KMS-11 (cell line): ENCODE measurements at regions not wholly inside any gene's neighbourhood (a gene's known extent, or its start where the extent isn't known, plus 50 kb on each side); places are given as distances from the start of the nearest gene placed in this dataset.

Experiments
- H2AFZ ChIP-seq: fragments of 200-600 bp; sonication (generic); 2 replicates; pipeline ENCODE4 v1.6.1; 2016; ENCODE audit warnings: antibody characterized with exemption, mixed run types, low read depth
- H3K27ac ChIP-seq: fragments of 200-600 bp; sonication (generic); 2 replicates; pipeline ENCODE4 v1.6.1; 2016; ENCODE audit warnings: mild to moderate bottlenecking, mixed run types
- H3K27me3 ChIP-seq: fragments of 200-600 bp; sonication (generic); 2 replicates; pipeline ENCODE4 v1.6.1; 2017; ENCODE audit warnings: mild to moderate bottlenecking, low read depth, mixed run types, moderate library complexity; ENCODE audit not compliant: insufficient read depth
- H3K36me3 ChIP-seq: fragments of 200-600 bp; sonication (generic); 2 replicates; pipeline ENCODE4 v1.6.1; 2017; ENCODE audit warnings: mild to moderate bottlenecking, mixed run types; ENCODE audit not compliant: insufficient read depth
- H3K4me1 ChIP-seq: fragments of 200-600 bp; sonication (generic); 2 replicates; pipeline ENCODE4 v1.6.1; 2016; ENCODE audit warnings: mild to moderate bottlenecking, low read depth, mixed run types; ENCODE audit not compliant: poor library complexity, severe bottlenecking
- H3K4me2 ChIP-seq: fragments of 200-600 bp; sonication (generic); 2 replicates; pipeline ENCODE4 v1.7.0; 2016; ENCODE audit warnings: mild to moderate bottlenecking, mixed run types
- H3K4me3 ChIP-seq: fragments of 200-600 bp; sonication (generic); IDR thresholded peaks from 2 replicates; pipeline ENCODE4 v1.6.1; 2017; ENCODE audit warnings: low read depth, low read length, mixed read lengths; ENCODE audit not compliant: insufficient read depth
- H3K79me2 ChIP-seq: fragments of 200-600 bp; sonication (generic); 2 replicates; pipeline ENCODE4 v1.6.1; 2016; ENCODE audit warnings: low read depth, mixed run types; ENCODE audit not compliant: insufficient read depth
- H3K9ac ChIP-seq: fragments of 200-600 bp; sonication (generic); 2 replicates; pipeline ENCODE4 v1.6.1; 2016; ENCODE audit warnings: mild to moderate bottlenecking, mixed run types
- H4K20me1 ChIP-seq: fragments of 200-600 bp; sonication (generic); 2 replicates; pipeline ENCODE4 v1.6.1; 2016; ENCODE audit warnings: mild to moderate bottlenecking, mixed run types; ENCODE audit not compliant: insufficient read depth
- TF ChIP-seq, protein P1 (sequence below): fragments of 200-600 bp; sonication (generic); conservative IDR thresholded peaks from 2 replicates; pipeline ENCODE4 v1.6.1; 2017; ENCODE audit warnings: low read depth, mild to moderate bottlenecking, antibody characterized with exemption, low read length, moderate library complexity, mixed read lengths

GRCh38 chr7:4343272-4344247 is 338.5 kb upstream of the FOXK1 start:
- no peaks in the 10 kb centered on the region for H3K36me3 ChIP-seq
- no peaks in the 10 kb centered on the region for H3K79me2 ChIP-seq
- TF ChIP-seq, protein P1, sequence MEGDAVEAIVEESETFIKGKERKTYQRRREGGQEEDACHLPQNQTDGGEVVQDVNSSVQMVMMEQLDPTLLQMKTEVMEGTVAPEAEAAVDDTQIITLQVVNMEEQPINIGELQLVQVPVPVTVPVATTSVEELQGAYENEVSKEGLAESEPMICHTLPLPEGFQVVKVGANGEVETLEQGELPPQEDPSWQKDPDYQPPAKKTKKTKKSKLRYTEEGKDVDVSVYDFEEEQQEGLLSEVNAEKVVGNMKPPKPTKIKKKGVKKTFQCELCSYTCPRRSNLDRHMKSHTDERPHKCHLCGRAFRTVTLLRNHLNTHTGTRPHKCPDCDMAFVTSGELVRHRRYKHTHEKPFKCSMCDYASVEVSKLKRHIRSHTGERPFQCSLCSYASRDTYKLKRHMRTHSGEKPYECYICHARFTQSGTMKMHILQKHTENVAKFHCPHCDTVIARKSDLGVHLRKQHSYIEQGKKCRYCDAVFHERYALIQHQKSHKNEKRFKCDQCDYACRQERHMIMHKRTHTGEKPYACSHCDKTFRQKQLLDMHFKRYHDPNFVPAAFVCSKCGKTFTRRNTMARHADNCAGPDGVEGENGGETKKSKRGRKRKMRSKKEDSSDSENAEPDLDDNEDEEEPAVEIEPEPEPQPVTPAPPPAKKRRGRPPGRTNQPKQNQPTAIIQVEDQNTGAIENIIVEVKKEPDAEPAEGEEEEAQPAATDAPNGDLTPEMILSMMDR = no peak
- no peaks in the 10 kb centered on the region for H3K4me1 ChIP-seq
- H3K4me3 ChIP-seq = no peak overlapping the region
- H3K9ac ChIP-seq = no peak overlapping the region
- no peak overlapping the region for H3K4me2 ChIP-seq
- no peak overlapping the region for H2AFZ ChIP-seq
- no peaks in the 10 kb centered on the region for H4K20me1 ChIP-seq
- no peak overlapping the region for H3K27ac ChIP-seq
- H3K27me3 ChIP-seq = no peaks in the 10 kb centered on the region

DNA sequence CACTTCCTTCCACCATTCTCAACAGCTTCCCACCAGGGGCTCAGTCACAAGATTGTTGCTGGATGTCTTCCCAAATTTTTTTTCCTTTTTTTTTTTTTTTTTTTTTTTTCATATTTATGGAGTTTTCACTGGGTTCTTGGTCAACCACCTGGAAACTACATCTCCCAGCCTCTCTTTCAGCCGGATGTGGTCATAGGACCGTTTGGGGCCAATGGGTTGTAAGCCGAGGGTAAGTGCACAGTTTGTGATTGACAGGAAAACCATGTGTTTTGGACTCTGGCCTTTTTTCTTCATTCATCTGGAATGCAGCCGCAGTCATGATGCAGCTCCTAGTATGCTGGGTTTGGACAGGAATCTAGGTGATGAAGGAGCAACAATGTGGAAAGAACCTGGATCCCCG is 337.1 kb upstream of the FOXK1 start:
- H3K79me2 ChIP-seq = no peaks in the 10 kb centered on the region
- TF ChIP-seq, protein P1 = no peak
- no peak overlapping the region for H3K9ac ChIP-seq
- H3K4me2 ChIP-seq = no peak overlapping the region
- H3K4me1 ChIP-seq = no peaks in the 10 kb centered on the region
- H3K27ac ChIP-seq = no peak overlapping the region
- H4K20me1 ChIP-seq = no peaks in the 10 kb centered on the region
- H3K36me3 ChIP-seq = no peaks in the 10 kb centered on the region
- no peaks in the 10 kb centered on the region for H3K27me3 ChIP-seq
- no peak overlapping the region for H3K4me3 ChIP-seq
- H2AFZ ChIP-seq = no peak overlapping the region

GRCh38 chr7:4352069-4352468 is 330.0 kb upstream of the FOXK1 start:
- Histone ChIP-seq H3K4me3 (no peak overlapping the region), H3K4me2 (no peak overlapping the region), H3K9ac (no peak overlapping the region), H3K79me2 (no peaks in the 10 kb centered on the region), H3K27ac (no peak overlapping the region), H4K20me1 (no peaks in the 10 kb centered on the region), H3K36me3 (no peaks in the 10 kb centered on the region), H2AFZ (no peak overlapping the region), H3K27me3 (no peaks in the 10 kb centered on the region), H3K4me1 (no peaks in the 10 kb centered on the region)
- TF ChIP-seq, protein P1 = no peak

- TF ChIP-seq, protein P1 = no peak
- Histone ChIP-seq H3K4me1 (no peaks in the 10 kb centered on the region), H3K27ac (no peak overlapping the region)
Measured at GRCh38 chr7:4361774-4362173, 320.3 kb upstream of the FOXK1 start.

More at GRCh38 chr7:4361774-4362173, 320.3 kb upstream of the FOXK1 start:
- Histone ChIP-seq H3K4me2 (no peak overlapping the region), H3K27me3 (no peaks in the 10 kb centered on the region), H3K79me2 (no peaks in the 10 kb centered on the region), H4K20me1 (no peaks in the 10 kb centered on the region), H3K9ac (no peak overlapping the region), H2AFZ (no peak overlapping the region), H3K36me3 (no peaks in the 10 kb centered on the region), H3K4me3 (no peak overlapping the region)
